ENCODE measurements at regions not wholly inside any gene's neighbourhood (a gene's known extent, or its start where the extent isn't known, plus 50 kb on each side); places are given as distances from the start of the nearest gene placed in this dataset.

DNA sequence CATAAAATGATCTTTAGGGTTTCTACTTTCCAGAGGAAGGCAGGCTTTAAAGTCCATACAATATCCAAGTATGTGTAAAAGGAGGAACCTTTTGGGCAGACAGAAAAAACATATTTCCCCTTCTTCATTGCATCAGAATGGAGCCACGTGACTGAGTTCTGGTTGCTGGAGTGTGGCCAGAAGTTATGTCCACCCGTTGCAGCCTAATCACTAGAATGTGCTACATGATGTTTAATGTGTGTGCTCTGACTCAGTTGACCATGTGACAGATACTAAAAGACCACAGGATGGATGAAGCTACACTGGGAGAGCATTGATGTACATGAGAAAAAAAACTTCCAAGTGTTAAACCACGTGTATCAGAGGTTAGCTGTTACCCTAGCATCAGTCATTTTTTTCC is 460.9 kb downstream of the RIT2 start:
- ChIA-PET CTCF (ENCODE audit: unreplicated experiment) (no interaction called here), POLR2A (no interaction called here)
- intact Hi-C loops (cut with micrococcal nuclease; ENCODE audit: unreplicated experiment) = no loop called here
- H3K9me3 ChIP-seq (ENCODE audit: low read length) = no peaks in the 10 kb centered on the region
- H3K27ac ChIP-seq (ENCODE audit: low read depth, low read length, poor library complexity, severe bottlenecking) = no peak overlapping the region
- H3K9me2 ChIP-seq (ENCODE audit: insufficient read depth, low read length) = no peaks in the 10 kb centered on the region
- no peak overlapping the region for H2AFZ ChIP-seq (ENCODE audit: low read length)
- H3K4me1 ChIP-seq (ENCODE audit: insufficient read depth, low read length, poor library complexity, severe bottlenecking) = no peaks in the 10 kb centered on the region
- H4K20me1 ChIP-seq (ENCODE audit: insufficient read depth, low read length) = no peaks in the 10 kb centered on the region
- H3K4me2 ChIP-seq (ENCODE audit: low read length) = no peak overlapping the region
- no peaks in the 10 kb centered on the region for H3K79me2 ChIP-seq (ENCODE audit: insufficient read depth, low read depth, low read length)
- H3K36me3 ChIP-seq (ENCODE audit: insufficient read depth, low read length) = no peaks in the 10 kb centered on the region
- H3K4me3 ChIP-seq (ENCODE audit: low read depth, low read length, poor library complexity, severe bottlenecking) = no peak overlapping the region
- DNase-seq (ENCODE audit: low spot score) = no peak
- no TSS peak for BruUV-seq (replicated peaks)
- TF ChIP-seq, protein P1, sequence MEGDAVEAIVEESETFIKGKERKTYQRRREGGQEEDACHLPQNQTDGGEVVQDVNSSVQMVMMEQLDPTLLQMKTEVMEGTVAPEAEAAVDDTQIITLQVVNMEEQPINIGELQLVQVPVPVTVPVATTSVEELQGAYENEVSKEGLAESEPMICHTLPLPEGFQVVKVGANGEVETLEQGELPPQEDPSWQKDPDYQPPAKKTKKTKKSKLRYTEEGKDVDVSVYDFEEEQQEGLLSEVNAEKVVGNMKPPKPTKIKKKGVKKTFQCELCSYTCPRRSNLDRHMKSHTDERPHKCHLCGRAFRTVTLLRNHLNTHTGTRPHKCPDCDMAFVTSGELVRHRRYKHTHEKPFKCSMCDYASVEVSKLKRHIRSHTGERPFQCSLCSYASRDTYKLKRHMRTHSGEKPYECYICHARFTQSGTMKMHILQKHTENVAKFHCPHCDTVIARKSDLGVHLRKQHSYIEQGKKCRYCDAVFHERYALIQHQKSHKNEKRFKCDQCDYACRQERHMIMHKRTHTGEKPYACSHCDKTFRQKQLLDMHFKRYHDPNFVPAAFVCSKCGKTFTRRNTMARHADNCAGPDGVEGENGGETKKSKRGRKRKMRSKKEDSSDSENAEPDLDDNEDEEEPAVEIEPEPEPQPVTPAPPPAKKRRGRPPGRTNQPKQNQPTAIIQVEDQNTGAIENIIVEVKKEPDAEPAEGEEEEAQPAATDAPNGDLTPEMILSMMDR (conservative IDR thresholded peaks at IDR 0.05; ENCODE audit: low read length) = no peak
- no peak for TF ChIP-seq EZH2phosphoT487 (IDR thresholded peaks at IDR 0.05; ENCODE audit: borderline replicate concordance, low read depth, low read length)

DNA sequence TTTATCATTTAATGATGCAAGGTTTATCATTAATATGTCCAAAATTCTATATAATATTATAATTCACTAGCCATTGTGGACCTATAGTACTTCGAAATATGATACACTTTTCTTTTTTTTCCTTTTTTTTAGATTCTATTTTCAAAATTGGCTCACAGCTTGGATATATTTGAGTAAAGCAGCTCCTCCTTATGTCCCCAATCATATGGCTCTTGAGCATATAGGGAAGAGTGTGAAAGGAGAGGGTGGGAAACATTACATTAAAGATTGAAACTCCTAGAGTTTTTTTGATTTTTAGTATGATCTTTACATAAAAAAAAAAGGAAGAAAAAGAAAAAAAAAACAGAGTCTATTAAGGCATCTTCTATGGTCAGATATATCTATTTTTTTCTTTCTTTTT is 457.9 kb downstream of the RIT2 start:
- H3K9me2 ChIP-seq (ENCODE audit: insufficient read depth, low read length) = no peaks in the 10 kb centered on the region
- CTCF ChIA-PET (ENCODE audit: unreplicated experiment) = no interaction called here
- TF ChIP-seq EZH2phosphoT487 (IDR thresholded peaks at IDR 0.05; ENCODE audit: borderline replicate concordance, low read depth, low read length) = no peak
- TF ChIP-seq, protein P1 (conservative IDR thresholded peaks at IDR 0.05; ENCODE audit: low read length) = no peak
- H3K79me2 ChIP-seq (ENCODE audit: insufficient read depth, low read depth, low read length) = no peaks in the 10 kb centered on the region
- no peak overlapping the region for H2AFZ ChIP-seq (ENCODE audit: low read length)
- no peaks in the 10 kb centered on the region for H4K20me1 ChIP-seq (ENCODE audit: insufficient read depth, low read length)
- no TSS peak for BruUV-seq (replicated peaks)
- H3K9me3 ChIP-seq (ENCODE audit: low read length) = no peaks in the 10 kb centered on the region
- H3K4me1 ChIP-seq (ENCODE audit: insufficient read depth, low read length, poor library complexity, severe bottlenecking) = no peaks in the 10 kb centered on the region
- H3K4me3 ChIP-seq (ENCODE audit: low read depth, low read length, poor library complexity, severe bottlenecking) = no peak overlapping the region
- POLR2A ChIA-PET = no interaction called here
- no peaks in the 10 kb centered on the region for H3K36me3 ChIP-seq (ENCODE audit: insufficient read depth, low read length)
- DNase-seq (ENCODE audit: low spot score) = no peak
- no peak overlapping the region for H3K27ac ChIP-seq (ENCODE audit: low read depth, low read length, poor library complexity, severe bottlenecking)
- no peak overlapping the region for H3K4me2 ChIP-seq (ENCODE audit: low read length)
- intact Hi-C loops (cut with micrococcal nuclease; ENCODE audit: unreplicated experiment) = no loop called here

DNA sequence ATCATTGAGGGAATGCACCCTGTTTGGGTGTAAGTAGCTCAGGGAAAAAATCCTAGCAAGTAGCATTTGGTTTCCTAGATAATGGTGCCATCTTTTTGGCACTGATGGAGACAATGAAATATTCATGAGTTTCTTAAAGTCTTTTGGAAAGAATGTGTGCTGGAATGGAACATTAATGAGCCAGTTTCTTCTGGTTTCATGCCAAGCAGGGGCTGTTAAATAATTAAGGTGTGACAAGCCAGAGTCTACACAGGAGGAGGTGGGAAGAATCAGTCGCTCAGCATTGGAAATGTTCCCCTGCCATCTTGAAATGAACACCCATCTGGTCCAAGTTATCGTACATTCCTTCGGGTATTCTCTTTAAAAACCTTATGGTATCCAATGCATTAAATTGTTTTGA is 457.3 kb downstream of the RIT2 start:
- ChIA-PET POLR2A (no interaction called here), CTCF (ENCODE audit: unreplicated experiment) (no interaction called here)
- H3K9me2 ChIP-seq (ENCODE audit: insufficient read depth, low read length) = no peaks in the 10 kb centered on the region
- DNase-seq (ENCODE audit: low spot score) = no peak
- H4K20me1 ChIP-seq (ENCODE audit: insufficient read depth, low read length) = no peaks in the 10 kb centered on the region
- TF ChIP-seq, protein P1 (conservative IDR thresholded peaks at IDR 0.05; ENCODE audit: low read length) = no peak
- TF ChIP-seq EZH2phosphoT487 (IDR thresholded peaks at IDR 0.05; ENCODE audit: borderline replicate concordance, low read depth, low read length) = no peak
- H3K4me2 ChIP-seq (ENCODE audit: low read length) = no peak overlapping the region
- no peaks in the 10 kb centered on the region for H3K9me3 ChIP-seq (ENCODE audit: low read length)
- H3K4me3 ChIP-seq (ENCODE audit: low read depth, low read length, poor library complexity, severe bottlenecking) = no peak overlapping the region
- intact Hi-C loops (cut with micrococcal nuclease; ENCODE audit: unreplicated experiment) = no loop called here
- no peaks in the 10 kb centered on the region for H3K36me3 ChIP-seq (ENCODE audit: insufficient read depth, low read length)
- no peak overlapping the region for H2AFZ ChIP-seq (ENCODE audit: low read length)
- no peaks in the 10 kb centered on the region for H3K79me2 ChIP-seq (ENCODE audit: insufficient read depth, low read depth, low read length)
- no TSS peak for BruUV-seq (replicated peaks)
- no peaks in the 10 kb centered on the region for H3K4me1 ChIP-seq (ENCODE audit: insufficient read depth, low read length, poor library complexity, severe bottlenecking)
- no peak overlapping the region for H3K27ac ChIP-seq (ENCODE audit: low read depth, low read length, poor library complexity, severe bottlenecking)
